ENCODE measurements at regions not wholly inside any gene's neighbourhood (a gene's known extent, or its start where the extent isn't known, plus 50 kb on each side); places are given as distances from the start of the nearest gene placed in this dataset.
A peak's percentile ranks its signal among the peaks of the same experiment; 100 is the strongest.

DNA sequence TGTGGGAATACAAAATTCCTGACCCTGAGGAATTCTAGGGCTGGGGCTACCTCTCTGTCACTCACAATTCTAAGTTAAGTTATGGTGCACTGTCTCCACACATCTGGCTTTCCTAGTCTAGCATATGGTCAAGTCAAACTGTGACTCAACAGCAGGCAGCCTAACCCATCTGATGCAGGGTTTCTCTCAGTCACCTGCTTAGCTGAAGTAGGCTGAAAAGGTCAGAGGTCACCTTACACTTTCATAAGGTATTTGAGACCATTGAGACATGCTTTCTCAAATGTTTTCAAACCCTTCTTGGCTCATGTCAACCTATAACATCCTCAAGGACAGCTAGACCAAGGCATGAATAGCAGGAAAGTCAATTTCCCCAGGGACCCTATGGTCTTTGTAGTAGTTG, 196.5 kb upstream of the STK26 start:
- H3K4me3 ChIP-seq: no peak overlapping the region
- H3K4me1 ChIP-seq (replicated peaks; ENCODE audit: insufficient read depth): peaks cover 23% of the 10 kb centered on the region
- no peak overlapping the region for H3K27ac ChIP-seq
- H3K9me2 ChIP-seq (ENCODE audit: insufficient read depth): no peaks in the 10 kb centered on the region
- no peak for DNase-seq
- ChIA-PET POLR2A (ENCODE audit: unreplicated experiment) (no interaction called here), CTCF (no interaction called here)
- intact Hi-C loops (cut with micrococcal nuclease; ENCODE audit: unreplicated experiment): no loop called here
- no TSS peak for BruUV-seq (replicated peaks)
- H3K27me3 ChIP-seq (ENCODE audit: insufficient read depth, low read depth): no peaks in the 10 kb centered on the region
- no peaks in the 10 kb centered on the region for H4K20me1 ChIP-seq (ENCODE audit: insufficient read depth)
- H3K4me2 ChIP-seq: no peak overlapping the region
- H2AFZ ChIP-seq: no peak overlapping the region
- TF ChIP-seq, protein P1, sequence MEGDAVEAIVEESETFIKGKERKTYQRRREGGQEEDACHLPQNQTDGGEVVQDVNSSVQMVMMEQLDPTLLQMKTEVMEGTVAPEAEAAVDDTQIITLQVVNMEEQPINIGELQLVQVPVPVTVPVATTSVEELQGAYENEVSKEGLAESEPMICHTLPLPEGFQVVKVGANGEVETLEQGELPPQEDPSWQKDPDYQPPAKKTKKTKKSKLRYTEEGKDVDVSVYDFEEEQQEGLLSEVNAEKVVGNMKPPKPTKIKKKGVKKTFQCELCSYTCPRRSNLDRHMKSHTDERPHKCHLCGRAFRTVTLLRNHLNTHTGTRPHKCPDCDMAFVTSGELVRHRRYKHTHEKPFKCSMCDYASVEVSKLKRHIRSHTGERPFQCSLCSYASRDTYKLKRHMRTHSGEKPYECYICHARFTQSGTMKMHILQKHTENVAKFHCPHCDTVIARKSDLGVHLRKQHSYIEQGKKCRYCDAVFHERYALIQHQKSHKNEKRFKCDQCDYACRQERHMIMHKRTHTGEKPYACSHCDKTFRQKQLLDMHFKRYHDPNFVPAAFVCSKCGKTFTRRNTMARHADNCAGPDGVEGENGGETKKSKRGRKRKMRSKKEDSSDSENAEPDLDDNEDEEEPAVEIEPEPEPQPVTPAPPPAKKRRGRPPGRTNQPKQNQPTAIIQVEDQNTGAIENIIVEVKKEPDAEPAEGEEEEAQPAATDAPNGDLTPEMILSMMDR (conservative IDR thresholded peaks at IDR 0.05): no peak
- TF ChIP-seq EZH2 (IDR thresholded peaks at IDR 0.05; ENCODE audit: low read depth): no peak
- peaks cover 12% of the 10 kb centered on the region; the same call in 1 of the 2 replicates for H3F3A ChIP-seq (ENCODE audit: insufficient read depth, low read depth)
- H3K79me2 ChIP-seq (ENCODE audit: low read depth): peaks cover 61% of the 10 kb centered on the region
- peaks cover 16% of the 10 kb centered on the region for H3K36me3 ChIP-seq (ENCODE audit: low read depth)
- no peaks in the 10 kb centered on the region for H3K9me3 ChIP-seq (ENCODE audit: insufficient read depth, low read depth)

DNA sequence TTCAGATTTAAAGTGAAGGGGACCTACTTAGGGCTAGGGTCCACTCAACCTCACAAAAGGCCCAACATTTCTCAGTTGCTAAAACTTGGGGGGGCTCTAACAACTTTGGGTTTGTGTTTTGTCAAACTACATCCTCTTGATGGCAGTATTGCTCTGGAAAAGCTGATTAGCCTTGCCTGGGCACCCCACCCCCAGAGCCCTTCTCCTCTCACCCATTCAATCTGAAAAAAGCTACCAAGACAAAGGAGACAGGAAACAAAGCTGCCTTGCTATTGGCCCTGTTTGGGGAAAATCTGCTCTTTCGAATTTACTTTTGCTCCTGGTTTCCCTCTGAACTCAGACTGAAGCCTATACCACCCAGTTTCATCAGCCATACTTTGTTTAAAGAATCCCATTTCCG, 195.2 kb upstream of the STK26 start:
- ChIA-PET POLR2A (ENCODE audit: unreplicated experiment) (no interaction called here), CTCF (interaction anchor here (0.6 to 0.7 kb wide), 2 partner anchors 16 to 861 kb away, joined by 3 read pairs; no protein-coding TSS in a partner anchor)
- Histone ChIP-seq H3K9me2 (ENCODE audit: insufficient read depth) (no peaks in the 10 kb centered on the region), H3F3A (ENCODE audit: insufficient read depth, low read depth) (peaks cover 12% of the 10 kb centered on the region; the same call in 1 of the 2 replicates), H3K9me3 (ENCODE audit: insufficient read depth, low read depth) (no peaks in the 10 kb centered on the region), H3K36me3 (ENCODE audit: low read depth) (peaks cover 12% of the 10 kb centered on the region), H3K4me1 (replicated peaks; ENCODE audit: insufficient read depth) (peaks cover 29% of the 10 kb centered on the region), H2AFZ (peak overlapping the region; percentile 37; the same call in 1 of the 2 replicates), H3K4me3 (peak overlapping the region; percentile 70; the same call in 1 of the 2 replicates), H3K79me2 (ENCODE audit: low read depth) (peaks cover 60% of the 10 kb centered on the region), H3K4me2 (peak overlapping the region; percentile 91), H4K20me1 (ENCODE audit: insufficient read depth) (no peaks in the 10 kb centered on the region), H3K27me3 (ENCODE audit: insufficient read depth, low read depth) (no peaks in the 10 kb centered on the region), H3K27ac (no peak overlapping the region)
- intact Hi-C loops (cut with micrococcal nuclease; ENCODE audit: unreplicated experiment): loop anchor here (1.0 kb wide), 1 partner anchor 123 kb away; no protein-coding TSS in a partner anchor
- BruUV-seq (replicated peaks): no TSS peak
- DNase-seq: peak in 1 of 2 experiments; percentile 39
- TF ChIP-seq, protein P1 (conservative IDR thresholded peaks at IDR 0.05): peak; percentile 43; the same call in 1 of the 2 replicates
- TF ChIP-seq EZH2 (IDR thresholded peaks at IDR 0.05; ENCODE audit: low read depth): no peak

DNA sequence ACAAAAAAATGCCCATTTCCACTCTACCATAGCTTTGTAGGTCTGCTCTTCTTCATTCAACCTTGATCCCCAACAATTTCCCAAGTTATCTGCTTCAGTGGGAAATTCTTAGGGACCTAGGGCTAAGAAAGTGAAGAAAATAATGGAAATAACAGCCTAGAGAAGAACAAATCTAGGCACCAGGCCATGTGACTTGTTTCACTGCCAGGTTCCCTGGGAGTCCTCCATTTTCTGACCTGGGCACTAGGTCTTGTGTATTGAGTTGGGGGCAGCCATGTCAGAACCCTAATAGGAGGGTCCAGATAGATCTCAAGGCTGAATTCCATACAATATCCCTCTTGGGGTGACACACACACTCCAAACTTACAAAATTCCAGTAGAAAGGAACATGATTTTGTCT, 194.6 kb upstream of the STK26 start:
- ChIA-PET POLR2A (ENCODE audit: unreplicated experiment) (no interaction called here), CTCF (interaction anchor here (0.6 to 0.7 kb wide), 2 partner anchors 17 to 861 kb away, joined by 3 read pairs; no protein-coding TSS in a partner anchor)
- Histone ChIP-seq H3K4me1 (replicated peaks; ENCODE audit: insufficient read depth) (peaks cover 29% of the 10 kb centered on the region), H3K79me2 (ENCODE audit: low read depth) (peaks cover 57% of the 10 kb centered on the region), H3F3A (ENCODE audit: insufficient read depth, low read depth) (peaks cover 12% of the 10 kb centered on the region; the same call in 1 of the 2 replicates), H3K4me2 (peak overlapping the region; percentile 91), H3K27me3 (ENCODE audit: insufficient read depth, low read depth) (no peaks in the 10 kb centered on the region), H3K27ac (no peak overlapping the region), H4K20me1 (ENCODE audit: insufficient read depth) (no peaks in the 10 kb centered on the region), H3K9me3 (ENCODE audit: insufficient read depth, low read depth) (no peaks in the 10 kb centered on the region), H3K4me3 (peak overlapping the region; percentile 70), H3K36me3 (ENCODE audit: low read depth) (peaks cover 12% of the 10 kb centered on the region), H3K9me2 (ENCODE audit: insufficient read depth) (no peaks in the 10 kb centered on the region), H2AFZ (peak overlapping the region; percentile 37; the same call in 1 of the 2 replicates)
- DNase-seq: no peak
- intact Hi-C loops (cut with micrococcal nuclease; ENCODE audit: unreplicated experiment): loop anchor here (1.0 kb wide), 1 partner anchor 123 kb away; no protein-coding TSS in a partner anchor
- TF ChIP-seq, protein P1 (conservative IDR thresholded peaks at IDR 0.05): no peak
- TF ChIP-seq EZH2 (IDR thresholded peaks at IDR 0.05; ENCODE audit: low read depth): no peak
- BruUV-seq (replicated peaks): no TSS peak

Data from PC-9 (cell line).